ENCODE measurements at regions not wholly inside any gene's neighbourhood (a gene's known extent, or its start where the extent isn't known, plus 50 kb on each side); places are given as distances from the start of the nearest gene placed in this dataset.

GRCh38 chr3:72317491-72317890 is 530.8 kb downstream of the SHQ1 start:
- TF ChIP-seq CTCF (IDR thresholded peaks at IDR 0.05): no peak
- no peak for TF ChIP-seq POLR2A (IDR thresholded peaks at IDR 0.05)
